ENCODE measurements at regions not wholly inside any gene's neighbourhood (a gene's known extent, or its start where the extent isn't known, plus 50 kb on each side); places are given as distances from the start of the nearest gene placed in this dataset.

- TF ChIP-seq CTCF (IDR thresholded peaks at IDR 0.05) (no peak), POLR2A (IDR thresholded peaks at IDR 0.05; ENCODE audit: low read depth) (no peak), POLR2AphosphoS5 (IDR thresholded peaks at IDR 0.05) (no peak)
Measured at GRCh38 chr1:208333676-208334075, 89.5 kb upstream of the PLXNA2 start.
